ENCODE measurements at regions not wholly inside any gene's neighbourhood (a gene's known extent, or its start where the extent isn't known, plus 50 kb on each side); places are given as distances from the start of the nearest gene placed in this dataset.

DNA sequence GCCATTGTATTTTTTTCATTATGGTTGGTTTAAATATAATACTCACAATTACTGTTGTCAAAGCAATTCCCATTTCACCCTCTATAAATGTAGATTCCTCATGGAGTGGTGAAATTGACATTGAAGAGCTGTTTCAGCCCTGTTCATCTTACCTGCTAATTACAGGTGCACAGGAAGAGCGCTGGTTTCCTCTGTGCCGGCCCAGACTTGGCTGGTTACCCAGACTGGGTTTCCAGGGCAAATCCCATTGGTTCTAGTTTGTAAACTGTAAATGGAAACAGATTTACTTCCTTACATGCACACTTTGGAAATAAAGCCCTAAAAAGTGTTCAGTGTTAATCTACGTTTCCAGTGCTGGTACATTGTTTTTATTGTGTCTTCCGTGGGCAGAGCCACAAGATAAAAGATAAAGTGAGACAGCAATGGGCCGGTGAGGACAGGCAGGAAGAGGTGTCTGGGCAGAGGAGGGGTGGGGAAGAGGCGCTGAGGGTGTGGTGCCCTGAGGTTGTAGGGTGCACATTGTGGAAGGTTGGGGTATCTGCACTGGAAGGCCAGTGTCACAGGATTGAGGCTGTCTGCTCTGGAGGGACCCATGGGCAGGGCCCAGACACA is 71.6 kb upstream of the ZPBP start:
- DNase-seq = no peak

DNA sequence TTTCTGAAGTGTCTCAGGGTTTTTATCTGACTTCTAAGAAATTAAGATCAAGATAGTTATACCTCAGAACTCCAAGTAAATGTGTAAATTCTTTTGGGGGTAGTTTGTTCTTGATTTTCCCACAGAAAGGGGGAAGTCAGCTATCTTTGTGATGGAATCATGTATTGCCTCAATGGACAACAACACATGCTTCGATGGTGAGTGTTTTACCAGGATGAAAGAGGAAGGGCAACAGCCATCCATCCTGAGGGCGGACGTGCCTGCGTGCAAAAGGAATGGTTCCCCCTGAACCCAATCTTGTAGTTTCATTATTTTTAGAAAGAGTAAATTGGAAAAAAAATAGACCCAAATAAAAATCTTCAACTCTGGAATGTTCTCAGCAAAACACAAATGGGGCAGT is 67.2 kb upstream of the ZPBP start:
- no peak for DNase-seq

GRCh38 chr7:50159154-50159553 is 66.1 kb upstream of the ZPBP start:
- no peak for DNase-seq

- DNase-seq = no peak
Measured at GRCh38 chr7:50156706-50157105, 63.7 kb upstream of the ZPBP start.

- DNase-seq = no peak
Measured at GRCh38 chr7:50156163-50156562, 63.1 kb upstream of the ZPBP start.

- DNase-seq = no peak
Measured at GRCh38 chr7:50155755-50156154, 62.7 kb upstream of the ZPBP start.

GRCh38 chr7:50153995-50154394 is 60.9 kb upstream of the ZPBP start:
- DNase-seq = no peak

DNA sequence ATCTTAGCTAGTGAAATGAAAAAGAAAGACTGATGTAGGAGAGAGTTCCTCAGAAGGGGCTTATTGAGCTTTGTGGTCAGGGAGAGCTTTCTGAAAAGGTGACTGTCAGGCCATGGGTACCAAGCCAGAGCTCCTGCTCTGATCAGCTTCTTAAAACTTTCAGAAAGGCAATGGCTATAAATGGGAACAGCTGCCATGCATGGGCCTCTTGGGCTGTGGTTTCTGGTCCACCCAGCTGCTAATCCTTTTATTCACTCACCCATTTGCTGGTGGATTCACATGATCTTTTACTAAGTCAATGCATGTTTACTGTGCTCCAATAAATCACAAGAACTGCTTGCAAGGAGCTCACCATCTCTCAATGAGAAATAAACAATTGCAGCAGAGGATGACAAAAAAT is 60.1 kb upstream of the ZPBP start:
- no peak for DNase-seq

- DNase-seq = no peak
Measured at GRCh38 chr7:50152486-50152885, 59.4 kb upstream of the ZPBP start.

GRCh38 chr7:50151661-50152060 is 58.6 kb upstream of the ZPBP start:
- DNase-seq = no peak

- DNase-seq = no peak
Measured at GRCh38 chr7:50151001-50151400, 58.0 kb upstream of the ZPBP start.

- no peak for DNase-seq
Measured at GRCh38 chr7:50149369-50149768, 56.3 kb upstream of the ZPBP start.

- no peak for DNase-seq
Measured at GRCh38 chr7:50147951-50148808, 55.1 kb upstream of the ZPBP start.

DNA sequence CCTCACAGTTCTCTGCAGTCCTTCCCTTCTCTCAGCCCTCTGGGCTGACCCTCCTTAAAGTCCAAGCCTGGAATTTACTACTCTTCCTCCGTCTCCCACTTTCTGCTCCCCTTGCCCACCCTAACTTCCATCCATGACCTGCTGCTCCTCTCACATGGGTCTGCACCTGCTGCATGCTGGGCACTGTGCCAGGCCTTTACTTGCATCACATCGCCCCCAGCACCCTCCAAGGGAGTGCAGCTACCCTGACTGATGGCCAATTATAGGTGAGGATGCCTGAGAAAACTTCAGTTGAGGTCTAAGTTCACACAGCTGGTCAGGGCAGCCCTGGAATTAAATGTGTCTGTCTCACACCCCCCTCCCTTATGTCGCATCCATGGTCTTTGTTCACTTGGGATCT is 53.6 kb upstream of the ZPBP start:
- DNase-seq = peak; percentile 41

DNA sequence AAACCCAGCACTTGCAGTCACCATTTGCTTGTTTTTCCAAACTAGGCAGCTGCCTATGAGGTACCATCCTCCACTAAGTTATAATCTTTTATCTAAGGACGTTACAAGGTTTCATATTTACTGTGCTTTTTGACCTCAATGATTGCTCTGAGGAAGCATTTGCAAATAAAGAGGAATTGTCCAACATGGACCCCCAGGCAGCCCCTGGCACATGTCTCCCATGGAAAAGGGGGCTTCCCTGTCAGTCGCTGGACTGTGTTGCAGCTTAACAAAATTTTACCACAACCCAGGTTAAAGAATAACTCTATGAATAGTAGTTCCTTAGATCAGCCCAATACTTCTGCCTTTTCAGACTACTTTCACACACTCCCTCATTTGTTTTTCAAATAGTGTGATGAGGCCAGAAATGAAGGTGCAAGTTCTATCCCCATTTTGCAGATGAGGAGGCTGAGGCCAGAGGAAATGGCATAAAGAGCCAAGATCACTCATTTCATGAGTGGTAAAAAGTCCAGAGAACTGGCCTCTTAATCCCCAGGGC is 52.8 kb upstream of the ZPBP start:
- no peak for DNase-seq

GRCh38 chr7:50145226-50145625 is 52.2 kb upstream of the ZPBP start:
- no peak for DNase-seq
